Testis (tissue), 2 donors: ENCODE measurements at regions not wholly inside any gene's neighbourhood (a gene's known extent, or its start where the extent isn't known, plus 50 kb on each side); places are given as distances from the start of the nearest gene placed in this dataset.

Experiments
- DNase-seq: peaks from one replicate; pipeline ENCODE4 v3.0.0-alpha.2; 2019
- H3K27ac ChIP-seq, 2 donors: fragments of 200-600 bp; sonication (generic); one replicate each; pipeline ENCODE4 v1.5.1; 2019
- H3K27me3 ChIP-seq: fragments of 200-600 bp; sonication (generic); one replicate; pipeline ENCODE4 v1.5.1; 2019
- H3K36me3 ChIP-seq: fragments of 200-600 bp; sonication (generic); one replicate; pipeline ENCODE4 v1.5.1; 2017; ENCODE audit warnings: low read depth; ENCODE audit errors: missing control alignments
- H3K4me1 ChIP-seq: fragments of 200-600 bp; sonication (generic); one replicate; pipeline ENCODE4 v1.5.1; 2019
- H3K4me3 ChIP-seq, 2 donors: fragments of 200-600 bp; sonication (generic); one replicate each; pipeline ENCODE4 v1.5.1; 2017 to 2019
- H3K9me3 ChIP-seq: fragments of 200-600 bp; sonication (generic); one replicate; pipeline ENCODE4 v1.5.1; 2017
- POLR2A ChIP-seq: fragments of 450-650 bp; IDR thresholded peaks from one replicate; pipeline ENCODE4 v1.6.1; 2017; ENCODE audit warnings: antibody characterized with exemption, mild to moderate bottlenecking, moderate library complexity
- WGBS, 2 donors: methylation state at CpG; one replicate each; pipeline ENCODE4 v1.1.5; 2018; 5-methylcytosine and 5-hydroxymethylcytosine counted together
- intact Hi-C: fragments of 100-400 bp; cut with DNase I; formaldehyde crosslinking; loops from one replicate; pipeline ENCODE4 v1.15.1; 2023; ENCODE audit warnings: low total_unique reads
- TF ChIP-seq, protein P1 (sequence below), 3 experiments: fragments of 450-650 bp in 2 of 3; fragments of 200-600 bp in 1 of 3; sonication (generic) in 1 of 3; IDR thresholded peaks; one replicate each; pipeline ENCODE4 v1.5.1; 2016 to 2019; ENCODE audit warnings: antibody characterized with exemption in 3 of 3, mild to moderate bottlenecking in 2 of 3, moderate library complexity in 1 of 3

DNA sequence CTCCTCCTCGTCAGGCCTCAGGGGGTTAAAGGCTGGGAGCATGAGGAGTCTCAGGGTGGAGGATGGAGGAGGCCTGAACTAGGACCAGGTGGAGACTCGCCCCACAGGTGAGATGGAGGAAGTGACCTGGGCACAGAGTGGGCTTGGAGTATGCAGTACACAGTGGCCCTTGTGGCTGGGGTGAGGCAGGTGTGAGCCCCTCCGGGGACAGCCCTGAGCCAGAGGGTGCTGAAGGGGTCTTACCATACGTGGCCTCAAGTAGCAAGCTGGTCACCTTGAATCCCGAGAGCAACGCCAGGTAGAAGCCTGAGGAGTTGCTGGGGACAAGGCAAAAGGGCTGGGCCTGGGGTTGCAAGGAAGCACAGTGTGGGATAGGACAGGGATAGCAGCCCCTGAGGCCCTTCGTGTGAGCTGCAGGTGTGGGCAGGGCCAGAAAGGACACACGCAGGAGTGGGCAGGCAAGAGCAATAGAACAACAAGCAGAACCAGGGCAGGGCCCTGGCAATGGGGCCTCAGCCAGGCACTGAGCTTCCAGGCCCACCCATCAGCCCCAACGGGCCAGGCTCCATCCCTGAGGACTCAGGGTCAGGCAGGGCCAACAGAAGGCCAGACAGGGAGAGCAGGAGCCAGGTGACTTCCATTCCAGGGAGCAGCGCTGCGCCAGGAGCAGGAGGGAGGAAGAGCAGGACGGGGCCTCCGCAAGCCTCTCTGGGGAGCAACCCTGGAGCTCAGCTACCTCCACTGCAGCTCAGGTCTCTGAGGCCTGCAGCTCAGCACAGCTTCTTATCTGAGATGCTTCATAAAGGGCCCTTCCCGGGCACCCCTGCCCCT lies 64.2 kb upstream of the TNRC6C start:
- no peak for DNase-seq
- H3K4me3 ChIP-seq: no peak overlapping the region
- 89 to 92% methylated on average over 13 to 14 of the region's 14 CpGs for WGBS, 2 donors
- H3K27ac ChIP-seq: no peak overlapping the region
- TF ChIP-seq, protein P1, sequence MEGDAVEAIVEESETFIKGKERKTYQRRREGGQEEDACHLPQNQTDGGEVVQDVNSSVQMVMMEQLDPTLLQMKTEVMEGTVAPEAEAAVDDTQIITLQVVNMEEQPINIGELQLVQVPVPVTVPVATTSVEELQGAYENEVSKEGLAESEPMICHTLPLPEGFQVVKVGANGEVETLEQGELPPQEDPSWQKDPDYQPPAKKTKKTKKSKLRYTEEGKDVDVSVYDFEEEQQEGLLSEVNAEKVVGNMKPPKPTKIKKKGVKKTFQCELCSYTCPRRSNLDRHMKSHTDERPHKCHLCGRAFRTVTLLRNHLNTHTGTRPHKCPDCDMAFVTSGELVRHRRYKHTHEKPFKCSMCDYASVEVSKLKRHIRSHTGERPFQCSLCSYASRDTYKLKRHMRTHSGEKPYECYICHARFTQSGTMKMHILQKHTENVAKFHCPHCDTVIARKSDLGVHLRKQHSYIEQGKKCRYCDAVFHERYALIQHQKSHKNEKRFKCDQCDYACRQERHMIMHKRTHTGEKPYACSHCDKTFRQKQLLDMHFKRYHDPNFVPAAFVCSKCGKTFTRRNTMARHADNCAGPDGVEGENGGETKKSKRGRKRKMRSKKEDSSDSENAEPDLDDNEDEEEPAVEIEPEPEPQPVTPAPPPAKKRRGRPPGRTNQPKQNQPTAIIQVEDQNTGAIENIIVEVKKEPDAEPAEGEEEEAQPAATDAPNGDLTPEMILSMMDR (IDR thresholded peaks at IDR 0.05): no peak
- TF ChIP-seq POLR2A: no peak
- no peaks in the 10 kb centered on the region for H3K36me3 ChIP-seq
- intact Hi-C loops: no loop called here
- H3K4me1 ChIP-seq: no peaks in the 10 kb centered on the region
- H3K9me3 ChIP-seq: no peaks in the 10 kb centered on the region
- no peaks in the 10 kb centered on the region for H3K27me3 ChIP-seq

DNA sequence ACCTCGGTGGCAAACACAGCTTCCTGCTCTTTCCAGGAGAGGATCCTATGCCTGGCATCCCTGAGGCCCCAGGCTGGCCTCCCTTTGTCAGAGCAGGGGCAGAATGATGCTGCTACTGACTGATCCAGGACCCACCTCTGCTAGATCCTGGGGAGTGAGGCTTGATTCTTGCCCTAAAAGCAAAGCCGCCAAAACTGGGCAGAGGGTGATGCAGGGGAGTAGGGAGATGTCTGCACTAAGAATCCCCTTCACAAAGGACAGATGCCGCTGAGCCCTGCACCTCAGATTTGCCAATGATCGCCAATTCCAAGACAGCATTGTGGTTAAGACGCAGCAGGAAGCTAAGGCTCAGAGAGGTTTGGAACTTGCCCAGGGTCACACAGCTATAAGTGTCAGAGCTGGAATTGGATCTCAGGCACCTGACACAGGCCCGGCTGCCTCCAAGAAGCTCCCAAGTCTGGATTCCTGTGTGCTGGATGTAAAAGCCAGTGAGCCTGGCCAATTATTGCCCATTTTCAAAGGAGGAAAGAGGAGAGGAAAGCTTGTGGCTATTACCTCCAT lies 60.7 kb upstream of the TNRC6C start:
- WGBS, 2 donors: 89 to 92% methylated on average over 6 of the region's 6 CpGs
- Histone ChIP-seq H3K27ac (no peak overlapping the region), H3K27me3 (no peaks in the 10 kb centered on the region), H3K4me1 (no peaks in the 10 kb centered on the region), H3K4me3 (no peak overlapping the region), H3K36me3 (no peaks in the 10 kb centered on the region), H3K9me3 (no peaks in the 10 kb centered on the region)
- intact Hi-C loops: no loop called here
- no peak for TF ChIP-seq POLR2A
- TF ChIP-seq, protein P1 (IDR thresholded peaks at IDR 0.05): no peak
- DNase-seq: no peak

DNA sequence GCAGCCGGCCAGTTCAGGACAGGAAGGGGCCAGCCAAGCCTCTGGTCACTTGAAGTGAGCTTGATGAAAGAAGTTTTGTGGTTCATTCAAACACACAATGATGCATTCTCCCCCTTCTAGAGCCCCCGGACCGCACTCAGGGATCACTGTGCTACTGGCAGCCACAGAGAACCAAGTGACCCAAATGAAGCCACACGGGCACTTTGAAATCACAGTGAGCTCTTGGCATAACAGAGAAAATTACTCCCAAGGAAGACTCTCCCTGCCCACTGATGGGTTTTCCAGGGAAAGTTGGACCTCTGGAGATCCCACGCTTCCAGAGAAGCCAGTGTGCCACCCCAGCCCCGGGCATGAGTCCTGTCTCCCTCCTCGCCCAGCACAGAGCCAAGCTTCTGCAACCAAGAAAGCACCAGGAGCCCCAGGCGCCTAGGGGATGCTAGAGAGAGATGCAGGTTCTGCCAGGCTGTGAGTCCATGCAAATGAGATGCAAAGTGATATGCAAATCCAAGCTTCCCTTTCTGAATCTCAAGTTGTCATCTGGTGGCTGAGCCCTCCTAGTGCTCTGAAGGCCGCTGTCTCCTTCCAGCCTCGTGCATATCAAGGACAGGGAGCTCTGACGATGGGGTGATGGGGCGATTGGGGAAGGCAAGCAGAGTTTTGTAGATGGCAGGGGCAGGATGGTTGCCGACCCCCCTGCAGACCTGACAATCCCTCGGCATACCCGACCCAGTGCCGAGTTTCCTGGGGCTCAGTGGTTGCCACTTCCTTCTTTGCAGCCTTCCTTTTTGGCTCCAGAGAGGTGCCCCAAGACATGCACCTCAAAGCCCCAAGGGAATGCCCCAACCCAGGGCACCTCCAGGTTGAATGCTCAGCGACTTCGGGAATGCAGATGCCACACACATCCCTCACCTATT lies 59.7 kb upstream of the TNRC6C start:
- Histone ChIP-seq H3K9me3 (no peaks in the 10 kb centered on the region), H3K27me3 (no peaks in the 10 kb centered on the region), H3K4me3 (no peak overlapping the region), H3K4me1 (no peaks in the 10 kb centered on the region), H3K36me3 (no peaks in the 10 kb centered on the region), H3K27ac (no peak overlapping the region)
- DNase-seq: no peak
- WGBS, 2 donors: 76 to 80% methylated on average over 14 to 18 of the region's 18 CpGs
- intact Hi-C loops: no loop called here
- TF ChIP-seq, protein P1 (IDR thresholded peaks at IDR 0.05): no peak
- no peak for TF ChIP-seq POLR2A

DNA sequence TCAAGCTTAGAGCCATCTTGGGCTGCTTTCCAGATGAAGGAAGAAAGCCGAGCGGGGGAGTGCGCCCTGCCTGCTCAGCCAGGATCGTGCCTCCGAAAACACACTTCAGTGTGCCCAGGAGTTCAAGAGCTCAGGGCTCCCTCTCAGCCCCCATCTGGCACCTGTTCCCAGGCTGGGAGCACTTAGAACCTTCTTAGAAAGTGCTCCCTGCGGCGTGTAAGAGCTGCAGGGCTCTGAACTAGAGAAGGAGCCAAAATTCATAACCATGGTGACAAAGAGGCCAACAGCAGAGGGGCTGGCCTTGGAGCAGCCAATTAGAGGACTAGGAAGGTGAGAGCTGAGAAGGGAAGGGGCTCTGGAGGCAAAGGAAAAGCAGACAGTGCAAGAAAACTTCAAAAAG lies 59.0 kb upstream of the TNRC6C start:
- DNase-seq: no peak

More for the DNA sequence above, 59.0 kb upstream of the TNRC6C start:
- 38 to 47% methylated on average over 7 of the region's 7 CpGs for WGBS, 2 donors
- intact Hi-C loops: no loop called here
- Histone ChIP-seq H3K4me3 (no peak overlapping the region), H3K4me1 (no peaks in the 10 kb centered on the region), H3K27ac (no peak overlapping the region), H3K9me3 (no peaks in the 10 kb centered on the region), H3K36me3 (no peaks in the 10 kb centered on the region), H3K27me3 (no peaks in the 10 kb centered on the region)
- TF ChIP-seq POLR2A: no peak
- TF ChIP-seq, protein P1 (IDR thresholded peaks at IDR 0.05): no peak
